GM19239 (cell line): ENCODE measurements at regions not wholly inside any gene's neighbourhood (a gene's known extent, or its start where the extent isn't known, plus 50 kb on each side); places are given as distances from the start of the nearest gene placed in this dataset.
"Not testable (repeated sequence)": the region's sequence is repeated elsewhere in the genome, so short reads cannot be mapped to it uniquely, and the experiment has no call there.

Source experiments
- DNase-seq: peaks from one replicate; pipeline ENCODE4 v3.0.0; 2011; ENCODE audit warnings: low spot score; ENCODE audit not compliant: insufficient read length
- FAIRE-seq: peaks from 2 replicates; lab custom pipeline; 2011; peaks lifted over from hg19 to GRCh38; lab: Jason Lieb, UNC

DNA sequence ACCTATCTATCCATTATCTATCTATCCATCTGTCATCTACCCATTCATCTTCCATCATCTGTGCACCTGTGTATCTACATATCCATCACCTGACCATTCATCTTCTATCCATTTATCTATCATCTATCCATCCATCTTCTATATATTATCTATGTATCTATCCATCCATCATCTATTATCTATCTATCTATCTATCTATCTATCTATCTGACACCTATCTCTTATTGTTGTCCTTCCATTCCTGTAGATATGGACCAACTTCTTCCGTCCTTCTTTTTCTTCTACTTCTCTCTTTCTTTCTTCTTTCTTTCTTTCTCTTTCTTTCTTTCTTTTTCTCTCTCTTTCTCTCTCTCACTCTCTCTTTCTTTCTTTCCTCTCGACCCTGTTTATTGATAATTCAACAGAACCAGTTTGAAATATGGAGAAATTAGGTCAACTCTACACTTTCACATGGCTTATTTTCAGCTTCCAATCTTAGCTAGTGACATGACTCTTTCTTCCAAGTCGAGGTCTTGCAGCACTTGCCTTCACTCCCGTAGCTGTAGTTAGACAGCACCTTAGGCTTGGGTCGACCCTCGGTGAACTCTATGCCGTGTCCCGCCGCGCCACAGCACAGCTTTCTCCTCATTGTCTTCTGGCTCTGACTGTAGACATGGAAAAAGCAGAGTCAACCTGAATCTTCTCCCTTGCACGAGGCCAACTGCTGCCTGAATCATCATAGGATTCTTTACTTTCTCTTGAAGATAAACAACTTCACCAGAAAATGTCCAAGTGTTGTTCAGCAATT lies 110.4 kb upstream of the EXOC2 start:
- no peak for DNase-seq
- no peak for FAIRE-seq

DNA sequence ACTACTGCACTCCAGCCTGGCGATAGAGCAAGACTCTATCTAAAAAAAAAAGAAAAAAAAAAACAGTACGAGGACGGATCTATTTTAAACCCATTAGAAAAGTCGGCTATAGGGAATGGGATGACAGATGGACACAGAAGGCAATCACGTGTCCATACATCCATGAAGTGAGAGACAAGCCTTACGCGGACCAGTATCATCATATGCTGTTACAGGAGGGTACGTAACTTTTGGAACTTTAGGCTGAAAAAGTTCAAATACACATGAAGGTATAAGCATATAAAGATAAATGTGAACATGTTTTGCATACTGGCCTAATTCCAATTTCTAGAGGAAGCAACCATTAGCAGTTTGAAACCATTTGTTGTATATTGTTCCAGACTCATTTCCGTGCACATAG lies 109.8 kb upstream of the EXOC2 start:
- no peak for DNase-seq
- FAIRE-seq = no peak

DNA sequence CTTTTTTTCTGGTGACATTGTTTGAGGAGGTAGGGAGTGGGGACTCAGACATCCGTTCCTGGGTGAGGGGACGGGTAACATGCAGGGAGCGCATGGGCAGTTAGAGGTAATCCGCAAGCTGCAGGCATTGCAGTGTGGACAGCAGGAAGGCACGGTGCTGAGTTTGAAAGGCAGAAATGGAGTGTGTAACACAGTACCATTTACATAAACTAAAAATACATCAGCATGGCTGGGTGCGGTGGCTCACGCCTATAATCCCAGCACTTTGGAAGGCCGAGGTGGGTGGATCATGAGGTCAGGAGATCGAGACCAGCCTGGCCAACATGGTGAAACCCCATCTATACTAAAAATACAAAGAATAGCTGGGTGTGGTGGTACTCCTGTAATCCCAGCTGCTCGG lies 109.3 kb upstream of the EXOC2 start:
- DNase-seq, FAIRE-seq: not testable (repeated sequence)

DNA sequence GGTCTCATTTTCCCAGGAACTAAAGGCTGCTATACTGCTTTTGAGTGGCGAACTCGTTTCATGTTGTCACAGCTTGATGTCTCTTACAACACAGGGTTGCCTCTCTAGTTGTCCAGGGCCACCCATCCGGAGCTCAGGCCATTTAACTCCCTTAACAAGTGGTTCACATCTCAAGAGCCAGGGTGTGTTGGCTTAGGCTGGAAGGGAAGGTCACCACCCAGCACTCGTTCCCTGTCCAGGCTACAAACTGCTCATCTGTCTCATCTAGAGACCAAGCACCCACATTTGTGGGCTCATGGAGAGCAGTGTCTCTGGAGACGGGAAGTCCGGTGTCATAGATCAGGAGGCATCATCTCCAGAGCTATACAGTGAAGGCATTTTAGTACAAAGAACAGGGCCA lies 106.8 kb upstream of the EXOC2 start:
- DNase-seq = no peak
- FAIRE-seq = no peak

DNA sequence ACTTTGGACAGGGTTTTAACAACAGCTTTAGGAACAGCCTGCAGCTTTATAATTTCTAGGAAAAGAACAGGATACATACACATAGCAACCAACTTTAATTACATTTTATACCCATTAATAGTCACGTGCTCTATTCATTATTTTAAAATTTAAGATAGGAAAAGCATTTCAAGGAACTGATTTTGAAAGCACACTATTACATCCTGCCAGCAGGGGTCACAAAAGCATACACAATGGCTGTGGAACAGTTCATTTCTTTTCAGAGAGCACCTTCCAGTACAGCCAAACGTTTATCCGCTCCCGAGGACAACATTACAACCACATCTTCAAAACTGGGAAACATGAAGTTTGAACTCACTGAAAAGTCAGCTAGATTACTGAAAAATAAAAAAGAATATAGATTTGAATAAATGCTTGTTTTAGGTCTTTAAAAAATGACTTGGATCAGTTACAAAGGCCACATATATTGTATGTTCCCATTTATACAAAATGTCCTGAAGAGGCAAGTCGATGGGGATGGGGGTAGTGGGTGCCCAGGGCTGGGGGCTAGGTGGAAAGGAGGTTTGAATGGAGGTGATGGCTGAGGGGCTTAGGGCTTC lies 104.6 kb upstream of the EXOC2 start:
- DNase-seq (no peak), FAIRE-seq (peak; percentile 92)

DNA sequence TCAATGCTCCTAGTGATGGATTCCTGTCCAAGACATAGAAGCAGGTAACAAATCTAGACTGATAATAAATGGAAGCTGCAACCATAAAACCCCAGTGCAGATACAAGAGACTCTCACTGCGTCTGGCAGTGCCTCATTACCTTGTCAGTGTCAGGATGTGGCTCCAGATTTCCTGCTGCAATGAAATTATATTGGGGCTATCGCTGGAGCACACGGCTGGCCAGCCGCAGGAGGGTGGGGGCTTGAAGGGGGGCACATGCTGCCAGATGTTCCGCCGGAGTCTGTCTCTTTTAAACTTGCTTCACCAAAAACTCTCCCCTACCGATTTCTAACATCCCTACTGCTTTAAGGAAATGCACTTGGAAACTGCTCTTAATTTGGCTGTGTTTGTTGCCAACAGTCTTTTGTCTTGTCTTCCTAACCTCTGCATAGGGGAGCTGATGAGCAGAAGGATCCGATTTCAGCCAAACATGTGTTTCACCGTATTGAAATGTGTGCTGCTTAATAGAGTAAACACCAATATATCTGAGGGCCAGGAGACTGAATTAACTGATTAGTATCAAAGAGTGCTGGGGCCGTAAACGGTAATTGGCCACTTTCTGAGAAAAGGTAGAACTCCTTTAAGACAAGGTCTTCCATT lies 102.2 kb upstream of the EXOC2 start:
- DNase-seq (no peak), FAIRE-seq (no peak)

DNA sequence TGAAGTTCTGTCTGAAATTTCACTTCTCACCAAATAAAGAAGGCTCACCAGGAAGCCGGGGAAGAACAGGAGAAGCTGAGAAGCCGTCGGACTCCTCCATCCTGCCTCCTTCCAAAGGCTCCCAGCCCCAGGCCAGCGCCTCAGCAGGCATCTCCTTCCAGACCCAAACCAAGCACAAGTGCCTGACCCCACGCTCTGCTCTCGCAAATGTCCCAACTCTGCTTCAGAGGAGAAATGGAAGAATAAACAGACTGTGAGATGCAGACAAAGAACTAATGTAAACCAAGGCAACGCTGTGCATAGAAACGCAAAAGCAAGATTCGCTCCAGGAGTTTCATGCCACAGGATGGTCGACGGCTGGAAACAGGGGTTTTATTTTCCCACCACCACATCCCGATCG lies 100.3 kb upstream of the EXOC2 start:
- FAIRE-seq (no peak), DNase-seq (no peak)

DNA sequence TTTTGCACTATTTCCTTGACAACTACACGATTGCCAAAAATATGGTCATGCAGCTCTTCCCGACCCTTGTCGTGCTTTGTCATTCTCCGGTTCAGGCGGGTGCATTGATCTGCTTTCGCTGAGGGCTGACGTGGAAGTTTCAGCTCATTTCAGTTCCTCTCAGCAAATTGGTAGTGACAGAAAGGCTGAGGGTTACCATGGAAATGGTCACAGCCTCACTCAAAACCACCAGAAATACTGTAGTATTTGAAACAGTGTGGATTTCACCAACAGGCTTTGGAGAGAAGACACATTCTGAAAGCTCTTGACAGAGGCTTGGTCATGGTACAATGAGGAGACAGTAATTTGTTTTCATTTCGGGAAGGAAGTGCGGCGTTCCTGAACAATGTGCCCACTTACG lies 99.7 kb upstream of the EXOC2 start:
- FAIRE-seq (no peak), DNase-seq (no peak)

DNA sequence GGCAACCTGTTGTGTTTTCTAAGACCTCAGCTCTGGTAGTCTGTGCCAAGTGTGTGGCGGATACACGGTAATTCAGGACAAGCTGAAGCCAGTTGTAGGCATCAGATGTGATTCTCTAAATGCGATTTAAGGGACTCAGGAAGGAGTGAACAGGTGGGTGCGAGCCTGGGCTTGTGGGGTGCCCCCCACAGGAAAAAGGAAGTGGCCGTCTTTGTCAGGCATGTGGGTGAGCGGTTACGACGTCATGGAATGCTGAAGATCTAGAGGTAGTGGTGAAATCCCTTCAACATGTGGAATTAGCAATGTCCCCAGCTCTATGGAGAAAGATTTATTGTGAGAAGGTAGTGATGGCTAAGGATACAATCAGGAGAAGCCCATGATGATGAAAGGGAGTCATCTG lies 95.1 kb upstream of the EXOC2 start:
- no peak for DNase-seq
- no peak for FAIRE-seq

DNA sequence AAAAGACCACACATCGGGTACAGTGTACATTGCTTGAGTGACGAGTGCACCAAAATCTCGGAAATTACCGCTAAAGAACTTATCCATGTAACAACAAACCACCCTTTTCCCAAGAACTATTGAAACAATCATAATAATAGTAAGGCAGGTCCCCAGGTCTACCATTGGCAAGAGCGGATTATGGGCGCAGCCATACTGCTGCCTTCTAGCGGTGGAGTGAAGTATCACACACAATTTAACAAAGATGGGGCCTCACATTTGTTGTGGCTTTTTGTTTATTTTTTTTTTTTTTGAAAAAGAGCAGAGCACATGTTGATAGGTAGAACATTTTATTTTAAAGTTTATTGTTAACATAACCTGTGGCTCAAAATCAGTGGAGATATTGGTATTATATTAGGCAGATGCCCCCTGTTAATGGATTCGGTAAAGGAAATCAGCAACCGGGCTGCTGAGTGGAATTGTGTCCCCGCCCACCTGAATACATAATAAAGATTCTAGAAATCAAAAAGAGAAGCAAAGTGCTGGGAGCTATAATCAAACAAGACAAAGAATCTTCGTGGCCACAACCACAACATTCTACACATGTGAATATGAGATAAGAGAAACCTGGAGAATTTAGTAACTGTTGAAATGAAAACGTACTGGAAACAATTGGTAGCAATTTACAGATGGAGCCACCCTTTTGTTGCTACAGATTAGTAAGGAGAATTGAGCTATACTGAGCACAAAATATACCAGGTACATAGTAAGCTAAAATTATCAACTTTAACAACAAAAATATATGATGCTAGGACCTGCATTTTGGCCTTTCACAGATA lies 94.2 kb upstream of the EXOC2 start:
- DNase-seq (peak; percentile 22), FAIRE-seq (no peak)

DNA sequence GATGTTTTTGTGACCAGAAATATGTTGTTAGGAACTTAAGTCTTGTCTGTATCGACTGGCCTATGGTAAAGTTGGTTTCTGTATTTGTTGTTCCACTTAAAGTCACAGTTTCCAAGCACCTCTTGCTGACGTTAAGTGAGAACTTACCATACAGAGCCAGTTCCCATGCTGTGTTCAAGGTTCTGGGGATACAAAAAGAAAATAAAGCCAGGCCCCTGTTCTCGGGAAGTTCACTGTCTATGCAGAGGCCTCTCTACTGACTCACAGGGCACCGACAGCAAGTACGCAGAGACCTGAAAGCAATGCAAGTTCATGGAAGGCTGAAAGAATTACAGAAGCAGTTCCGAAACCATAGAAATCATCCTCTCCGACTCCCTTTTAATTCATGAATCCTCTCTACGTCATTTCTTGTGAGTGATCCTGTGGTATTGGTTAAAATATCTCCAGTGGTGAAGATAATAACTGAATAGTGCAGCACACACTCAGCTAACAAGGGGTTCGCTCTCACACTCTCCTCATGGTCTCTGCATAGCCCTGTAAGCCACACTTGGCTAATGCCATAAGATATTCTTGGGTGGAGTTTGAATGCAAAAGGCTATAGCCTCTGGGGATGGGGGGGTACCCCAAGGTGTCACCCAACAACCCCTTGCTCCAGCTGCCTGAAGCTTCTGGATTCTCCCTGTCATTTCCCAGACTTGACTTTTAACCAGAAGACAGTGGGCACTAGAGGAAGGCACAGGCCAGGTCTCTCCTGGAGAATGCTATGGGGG lies 91.2 kb upstream of the EXOC2 start:
- DNase-seq = no peak
- FAIRE-seq = no peak

DNA sequence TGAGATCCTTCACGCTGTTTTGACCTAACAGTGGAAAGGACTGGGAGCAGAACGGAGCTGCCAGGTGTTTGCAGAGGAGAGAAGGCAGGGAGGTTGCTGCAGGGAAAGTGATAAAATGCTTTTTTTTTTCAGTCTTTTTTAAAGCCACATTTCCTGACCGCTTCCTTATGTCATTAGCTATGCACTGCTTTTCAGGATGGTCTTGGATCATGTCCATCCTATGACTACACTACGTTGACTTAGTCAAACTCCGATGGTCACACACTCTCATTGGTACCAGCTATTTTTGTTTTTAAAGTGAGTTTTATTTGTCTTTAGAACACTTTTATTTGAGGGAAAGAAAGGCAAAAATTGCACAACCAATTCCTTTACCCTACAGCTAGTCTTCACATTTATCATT lies 89.2 kb upstream of the EXOC2 start:
- no peak for DNase-seq
- no peak for FAIRE-seq

DNA sequence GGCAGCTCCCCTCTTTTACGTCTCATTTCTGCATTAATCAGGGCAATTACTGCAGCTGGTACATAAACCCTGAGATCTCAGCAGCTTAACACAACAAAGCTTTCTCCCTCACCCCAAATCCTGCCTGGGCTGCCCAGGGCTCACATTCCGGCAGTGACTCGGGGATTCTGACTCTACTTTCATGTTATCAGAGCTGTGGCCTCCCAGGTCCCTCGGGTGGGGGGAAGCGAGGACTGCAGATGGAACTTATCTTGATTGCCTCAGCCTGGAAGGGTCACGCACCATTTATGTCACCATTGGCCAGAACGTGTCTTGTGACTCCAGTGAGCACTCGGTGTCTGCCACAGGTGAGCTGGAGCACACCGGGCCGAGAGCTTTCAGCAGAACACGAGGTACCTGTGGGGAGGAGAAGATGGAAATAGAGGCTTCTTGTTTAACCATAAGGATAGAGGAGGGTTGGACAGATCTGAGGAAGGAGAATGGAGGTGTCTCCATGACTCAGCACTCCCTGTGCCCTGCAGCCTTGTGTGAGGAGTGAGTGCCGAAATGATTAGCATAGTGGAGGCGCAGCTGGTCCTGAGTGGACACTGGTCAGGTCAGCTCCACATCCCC lies 88.5 kb upstream of the EXOC2 start:
- FAIRE-seq (no peak), DNase-seq (no peak)

DNA sequence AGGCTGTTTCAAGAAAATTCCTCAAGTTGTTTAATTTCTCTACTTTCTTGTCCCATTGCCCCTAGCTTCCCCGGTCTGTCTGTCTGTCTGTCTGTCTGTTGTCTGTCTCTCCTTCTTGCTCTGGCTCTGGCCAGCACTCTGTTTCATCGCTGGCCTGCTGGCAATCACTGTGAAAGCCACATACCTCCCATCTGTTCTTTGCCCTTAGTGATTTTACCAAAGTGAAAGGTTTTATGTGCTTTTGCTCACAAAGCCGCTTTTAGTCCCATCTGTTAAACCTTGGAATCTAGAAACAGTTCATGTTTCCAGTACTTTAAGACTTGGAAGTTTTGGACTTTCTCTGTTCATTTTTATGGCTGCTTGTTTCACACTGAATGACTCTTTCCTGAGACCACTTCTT lies 87.8 kb upstream of the EXOC2 start:
- DNase-seq = no peak
- FAIRE-seq = no peak

DNA sequence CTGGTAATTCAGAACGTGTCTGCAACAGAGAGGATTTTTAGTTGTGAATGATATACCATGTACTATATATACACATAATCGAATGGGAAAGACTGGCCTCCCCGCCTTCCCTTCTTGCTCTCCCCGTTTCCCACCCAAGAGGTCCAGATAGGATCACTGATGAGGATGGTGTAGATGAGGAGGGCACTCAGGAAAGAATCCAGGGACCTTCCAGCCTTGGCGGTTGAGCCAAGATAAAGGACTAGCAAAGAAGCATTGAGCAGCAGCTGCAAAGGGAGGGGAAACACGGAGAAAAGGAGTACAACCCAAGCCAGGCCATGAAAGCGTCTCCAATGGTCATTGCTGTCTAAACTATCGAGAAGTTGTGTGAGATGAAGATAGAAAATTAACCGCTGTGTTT lies 84.0 kb upstream of the EXOC2 start:
- DNase-seq (no peak), FAIRE-seq (no peak)

DNA sequence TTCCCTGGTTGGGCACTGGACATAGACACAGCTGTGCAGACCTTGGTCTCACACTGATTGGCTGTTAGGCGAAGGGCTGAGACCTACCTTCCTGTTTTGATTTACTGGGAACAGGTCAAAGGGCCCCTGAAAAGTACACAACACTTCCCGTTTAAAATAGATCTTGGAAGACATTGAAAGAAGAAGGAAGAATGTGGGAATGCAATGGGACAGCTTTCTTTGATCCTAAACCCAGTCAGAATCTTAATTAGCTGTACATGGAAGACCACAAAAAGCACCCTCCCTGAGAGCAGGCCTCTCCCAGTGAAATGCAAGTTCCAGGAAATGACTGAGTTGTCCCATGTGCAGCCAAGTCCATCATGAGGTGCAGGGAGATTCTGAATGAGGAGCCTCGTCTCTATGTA lies 83.6 kb upstream of the EXOC2 start:
- FAIRE-seq (no peak), DNase-seq (no peak)

DNA sequence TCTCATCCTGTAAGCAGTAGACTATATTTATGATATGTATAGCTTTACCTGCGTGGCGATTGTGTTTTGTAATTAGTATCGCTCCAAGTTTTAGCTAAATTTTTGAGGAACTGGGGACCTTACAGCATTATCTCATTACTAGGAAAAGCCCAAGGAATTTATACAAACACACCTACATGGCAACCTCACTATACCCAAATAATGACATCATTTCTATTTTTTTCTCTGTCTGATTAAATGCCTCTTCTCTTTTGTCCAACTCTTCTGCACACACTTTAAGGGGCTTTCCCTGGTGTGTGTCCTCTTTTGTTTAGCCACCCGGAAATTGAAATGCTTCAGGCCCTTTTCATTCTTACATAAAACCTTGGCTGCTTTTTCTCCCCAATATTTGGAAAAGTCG lies 82.9 kb upstream of the EXOC2 start:
- no peak for DNase-seq
- FAIRE-seq = no peak

DNA sequence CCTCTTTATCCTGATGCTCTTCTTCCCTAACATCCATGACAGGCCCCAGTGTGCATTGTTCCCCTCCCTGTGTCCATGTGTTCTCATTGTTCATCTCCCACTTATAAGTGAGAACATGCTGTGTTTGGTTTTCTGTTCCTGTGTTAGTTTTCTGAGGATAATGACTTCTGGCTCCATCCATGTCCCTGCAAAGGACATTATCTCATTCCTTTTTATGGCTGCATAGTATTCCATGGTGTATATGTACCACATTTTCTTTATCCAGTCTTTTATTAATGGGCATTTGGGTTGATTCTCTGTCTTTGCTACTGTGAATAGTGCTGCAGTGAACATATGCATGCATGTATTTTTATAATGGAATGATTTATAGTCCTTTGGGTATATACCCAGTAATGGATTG lies 78.7 kb upstream of the EXOC2 start:
- not testable (repeated sequence) for FAIRE-seq, DNase-seq

DNA sequence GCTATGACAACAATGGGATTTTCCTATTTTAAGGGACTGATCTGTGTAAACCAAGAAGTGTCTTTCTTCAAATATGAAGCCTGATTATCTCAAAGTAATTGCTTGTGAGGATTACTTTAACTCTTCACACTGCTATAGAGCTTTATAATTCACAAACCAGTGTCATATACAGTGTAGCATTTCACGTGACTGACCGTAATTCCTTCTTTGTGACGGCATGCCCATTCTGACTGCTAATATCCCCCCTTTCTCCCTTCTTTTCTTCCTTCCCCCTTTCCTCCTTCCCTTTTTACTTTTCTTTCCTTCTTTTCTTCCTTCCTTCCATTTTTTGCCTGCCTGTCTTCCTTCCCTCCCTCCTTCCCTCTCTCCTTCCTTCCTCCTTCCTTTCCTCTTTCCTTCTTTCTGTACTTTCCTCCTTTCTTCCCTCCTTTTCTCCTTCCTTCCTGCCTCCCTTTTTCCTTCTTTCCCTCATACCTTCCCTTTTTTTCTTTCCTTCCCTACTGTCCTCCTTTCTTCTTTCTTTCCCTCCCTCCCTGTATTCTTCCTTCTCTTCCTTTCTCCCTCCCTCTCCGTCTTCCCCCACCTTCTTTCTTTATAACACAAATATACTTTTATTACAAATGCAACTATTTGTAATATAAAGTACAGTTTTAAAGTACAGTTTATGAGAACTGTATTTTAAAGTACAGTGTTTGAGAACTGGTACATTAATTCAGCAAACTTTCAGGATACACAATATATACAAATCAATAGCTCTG lies 75.0 kb upstream of the EXOC2 start:
- no peak for DNase-seq
- no peak for FAIRE-seq
